K562 (cell line): ENCODE measurements at regions not wholly inside any gene's neighbourhood (a gene's known extent, or its start where the extent isn't known, plus 50 kb on each side); places are given as distances from the start of the nearest gene placed in this dataset.

Experiments used
- ARID3B ChIP-seq: fragments of 250-450 bp; sonication (Bioruptor Pico); IDR thresholded peaks from 2 replicates; pipeline ENCODE4 v1.4.0; 2020; ENCODE audit warnings: borderline replicate concordance
- CEBPZ ChIP-seq: fragments of 150-350 bp; IDR thresholded peaks from 2 replicates; pipeline ENCODE4 v1.6.1; 2014; ENCODE audit warnings: low read depth, mild to moderate bottlenecking, low read length, borderline replicate concordance
- CREB3 ChIP-seq: fragments of 450-650 bp; conservative IDR thresholded peaks from 2 replicates; pipeline ENCODE4 v1.6.1; 2016; ENCODE audit warnings: missing genetic modification characterization, low read depth, mild to moderate bottlenecking, missing compliant biosample characterization, moderate library complexity
- E2F4 ChIP-seq: sonication (generic); formaldehyde crosslinking; IDR thresholded peaks from 2 replicates; pipeline ENCODE4 v1.8.0; 2022; ENCODE audit warnings: mild to moderate bottlenecking, low read depth, missing genetic modification reagents
- ELF4 ChIP-seq: fragments of 450-650 bp; formaldehyde crosslinking; IDR thresholded peaks from 2 replicates; pipeline ENCODE4 v1.4.0; 2022; ENCODE audit warnings: missing genetic modification characterization
- KHSRP ChIP-seq: fragments of 450-650 bp; IDR thresholded peaks from 2 replicates; pipeline ENCODE4 v1.6.1; 2017
- MCM2 ChIP-seq: fragments of 450-650 bp; IDR thresholded peaks from 2 replicates; pipeline ENCODE4 v1.6.1; 2017; ENCODE audit warnings: low read depth, mild to moderate bottlenecking
- MEF2A ChIP-seq: IDR thresholded peaks from 2 replicates; pipeline ENCODE4 v1.6.1; 2011; ENCODE audit warnings: low read depth, mild to moderate bottlenecking, low read length, moderate library complexity; ENCODE audit not compliant: control insufficient read depth
- NELFE ChIP-seq: IDR thresholded peaks from 2 replicates; pipeline ENCODE4 v1.6.1; 2011; ENCODE audit warnings: mild to moderate bottlenecking; ENCODE audit not compliant: insufficient read depth, insufficient read length
- NFIX ChIP-seq: fragments of 250-450 bp; sonication (Bioruptor Pico); IDR thresholded peaks from 2 replicates; pipeline ENCODE4 v1.4.0; 2020; ENCODE audit warnings: low read depth, mild to moderate bottlenecking, moderate library complexity
- PCBP1 ChIP-seq: fragments of 200-400 bp; formaldehyde crosslinking; IDR thresholded peaks from 2 replicates; pipeline ENCODE4 v1.6.1; 2018; ENCODE audit warnings: mild to moderate bottlenecking, low read depth, low read length; ENCODE audit not compliant: poor library complexity, severe bottlenecking
- TRIM25 ChIP-seq: fragments of 450-650 bp; IDR thresholded peaks from 2 replicates; pipeline ENCODE4 v1.7.0; 2016; ENCODE audit warnings: borderline replicate concordance
- ZFPM2 ChIP-seq: fragments of 250-450 bp; sonication (Bioruptor Pico); IDR thresholded peaks from 2 replicates; pipeline ENCODE4 v1.5.1; 2022; ENCODE audit warnings: mild to moderate bottlenecking
- ZNF165 ChIP-seq: fragments of 250-450 bp; sonication (Bioruptor Pico); IDR thresholded peaks from 2 replicates; pipeline ENCODE4 v1.4.0; 2020; ENCODE audit warnings: borderline replicate concordance
- ZNF24 ChIP-seq: fragments of 450-650 bp; IDR thresholded peaks from 2 replicates; pipeline ENCODE4 v1.6.1; 2016
- ZNF282 ChIP-seq: sonication (generic); formaldehyde crosslinking; IDR thresholded peaks from 2 replicates; pipeline ENCODE4 v1.8.1; 2023; ENCODE audit warnings: missing genetic modification reagents
- ZNF41 ChIP-seq: fragments of 250-450 bp; sonication (Bioruptor Pico); conservative IDR thresholded peaks from 2 replicates; pipeline ENCODE4 v1.4.0; 2020; ENCODE audit warnings: mild to moderate bottlenecking

GRCh38 chr6:132964101-132964867, 149.9 kb downstream of the RPS12 start (continued):
- TF ChIP-seq ELF4 (no peak), MEF2A (no peak), NFIX (CRISPR knock-in tag) (no peak), TRIM25 (no peak), E2F4 (CRISPR knock-in tag) (no peak), MCM2 (no peak), ZNF24 (no peak), ZNF165 (no peak), ZFPM2 (CRISPR knock-in tag) (no peak), CREB3 (no peak), ZNF41 (no peak), ZNF282 (CRISPR knock-in tag) (no peak), KHSRP (no peak), NELFE (no peak), PCBP1 (no peak), CEBPZ (no peak), ARID3B (CRISPR knock-in tag) (no peak)
